WERI-Rb-1 (cell line): ENCODE measurements at regions not wholly inside any gene's neighbourhood (a gene's known extent, or its start where the extent isn't known, plus 50 kb on each side); places are given as distances from the start of the nearest gene placed in this dataset.

Source experiments
- DNase-seq: peaks from one replicate; pipeline ENCODE4 v3.0.0-alpha.2; 2020
- H3K27ac ChIP-seq: fragments of 250-450 bp; sonication (Bioruptor Pico); 2 replicates; pipeline ENCODE4 v1.5.1; 2020; ENCODE audit warnings: mild to moderate bottlenecking, moderate library complexity
- H3K27me3 ChIP-seq: fragments of 250-450 bp; sonication (Bioruptor Pico); 2 replicates; pipeline ENCODE4 v1.5.1; 2021; ENCODE audit warnings: mild to moderate bottlenecking, low read depth, moderate library complexity; ENCODE audit not compliant: insufficient read depth, severe bottlenecking
- H3K36me3 ChIP-seq: fragments of 250-450 bp; sonication (Bioruptor Pico); 2 replicates; pipeline ENCODE4 v1.5.1; 2020; ENCODE audit warnings: mild to moderate bottlenecking, moderate library complexity
- H3K4me3 ChIP-seq: 2 replicates; pipeline ENCODE4 v1.5.1; 2011; ENCODE audit warnings: low read depth, mild to moderate bottlenecking, control low read depth, low read length
- H3K9me3 ChIP-seq: fragments of 250-450 bp; sonication (Bioruptor Pico); 2 replicates; pipeline ENCODE4 v1.5.1; 2021; ENCODE audit warnings: mild to moderate bottlenecking, moderate library complexity; ENCODE audit not compliant: severe bottlenecking
- TF ChIP-seq, protein P1 (sequence below): IDR thresholded peaks from 2 replicates; pipeline ENCODE4 v1.5.1; 2011; ENCODE audit warnings: low read depth, mild to moderate bottlenecking, control low read depth, inconsistent platforms, low read length

DNA sequence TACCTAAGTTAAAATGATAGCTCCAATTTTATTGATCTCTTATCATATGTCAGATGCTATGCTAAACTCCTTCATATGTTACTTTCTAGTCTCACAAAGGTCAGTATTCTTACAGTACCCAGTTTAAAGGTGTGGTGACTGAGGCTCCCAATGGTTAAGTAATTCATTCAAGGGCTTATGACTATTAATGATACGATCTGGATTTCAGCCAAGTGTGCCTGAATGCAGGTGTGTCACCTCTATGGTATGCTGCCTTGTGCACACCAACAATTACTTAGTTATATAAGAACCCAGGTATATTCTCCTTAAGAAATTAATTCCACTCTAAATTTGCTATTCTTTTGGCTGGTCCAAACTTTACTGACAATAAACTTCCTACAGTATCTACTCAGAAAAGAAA is 84.6 kb upstream of the TRPC4 start:
- Histone ChIP-seq H3K9me3 (no peaks in the 10 kb centered on the region), H3K27me3 (no peaks in the 10 kb centered on the region), H3K4me3 (no peak overlapping the region), H3K27ac (no peak overlapping the region), H3K36me3 (no peaks in the 10 kb centered on the region)
- TF ChIP-seq, protein P1, sequence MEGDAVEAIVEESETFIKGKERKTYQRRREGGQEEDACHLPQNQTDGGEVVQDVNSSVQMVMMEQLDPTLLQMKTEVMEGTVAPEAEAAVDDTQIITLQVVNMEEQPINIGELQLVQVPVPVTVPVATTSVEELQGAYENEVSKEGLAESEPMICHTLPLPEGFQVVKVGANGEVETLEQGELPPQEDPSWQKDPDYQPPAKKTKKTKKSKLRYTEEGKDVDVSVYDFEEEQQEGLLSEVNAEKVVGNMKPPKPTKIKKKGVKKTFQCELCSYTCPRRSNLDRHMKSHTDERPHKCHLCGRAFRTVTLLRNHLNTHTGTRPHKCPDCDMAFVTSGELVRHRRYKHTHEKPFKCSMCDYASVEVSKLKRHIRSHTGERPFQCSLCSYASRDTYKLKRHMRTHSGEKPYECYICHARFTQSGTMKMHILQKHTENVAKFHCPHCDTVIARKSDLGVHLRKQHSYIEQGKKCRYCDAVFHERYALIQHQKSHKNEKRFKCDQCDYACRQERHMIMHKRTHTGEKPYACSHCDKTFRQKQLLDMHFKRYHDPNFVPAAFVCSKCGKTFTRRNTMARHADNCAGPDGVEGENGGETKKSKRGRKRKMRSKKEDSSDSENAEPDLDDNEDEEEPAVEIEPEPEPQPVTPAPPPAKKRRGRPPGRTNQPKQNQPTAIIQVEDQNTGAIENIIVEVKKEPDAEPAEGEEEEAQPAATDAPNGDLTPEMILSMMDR = no peak
- DNase-seq = no peak

DNA sequence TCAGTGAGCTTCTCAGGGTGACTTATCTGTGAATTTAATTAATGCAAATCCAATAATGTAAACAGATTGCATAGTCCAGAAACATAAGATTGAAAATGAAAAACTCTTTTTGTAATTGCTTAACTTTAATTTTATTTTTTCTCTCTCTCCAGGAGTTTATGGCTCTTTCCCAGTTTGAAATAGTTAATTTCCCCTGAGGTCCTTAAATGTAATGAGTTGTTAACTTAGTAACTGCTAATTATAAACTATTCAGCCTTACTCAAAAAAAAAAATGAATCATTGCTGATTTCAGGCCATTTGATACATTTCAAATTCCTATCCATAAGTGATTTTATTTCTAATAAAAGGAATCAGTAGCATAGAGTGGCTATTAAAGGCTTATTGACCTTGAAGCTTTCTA is 84.1 kb upstream of the TRPC4 start:
- TF ChIP-seq, protein P1 = no peak
- H3K9me3 ChIP-seq = no peaks in the 10 kb centered on the region
- H3K4me3 ChIP-seq = no peak overlapping the region
- no peaks in the 10 kb centered on the region for H3K36me3 ChIP-seq
- H3K27me3 ChIP-seq = no peaks in the 10 kb centered on the region
- DNase-seq = no peak
- H3K27ac ChIP-seq = no peak overlapping the region

DNA sequence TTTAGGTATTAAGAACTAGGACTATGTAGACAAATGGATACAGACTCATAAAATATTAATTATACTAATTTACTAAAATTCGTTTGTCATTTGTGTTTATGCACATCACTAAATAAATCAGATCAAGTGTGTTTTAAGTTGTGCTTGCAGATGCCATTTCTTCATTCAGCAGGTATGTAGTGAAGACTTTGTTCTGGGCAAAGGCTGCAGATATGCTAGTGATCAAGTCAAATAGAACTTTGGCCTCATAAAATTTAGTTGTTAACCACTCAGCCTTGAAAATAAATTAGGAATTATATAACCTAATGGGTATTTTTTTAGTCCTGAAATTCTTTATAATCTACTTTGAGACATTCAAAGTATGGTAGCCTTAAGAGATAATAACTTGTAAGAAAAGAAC is 80.4 kb upstream of the TRPC4 start:
- no peak overlapping the region for H3K27ac ChIP-seq
- no peaks in the 10 kb centered on the region for H3K36me3 ChIP-seq
- TF ChIP-seq, protein P1 = no peak
- H3K27me3 ChIP-seq = no peaks in the 10 kb centered on the region
- no peak overlapping the region for H3K4me3 ChIP-seq
- DNase-seq = no peak
- H3K9me3 ChIP-seq = no peaks in the 10 kb centered on the region

DNA sequence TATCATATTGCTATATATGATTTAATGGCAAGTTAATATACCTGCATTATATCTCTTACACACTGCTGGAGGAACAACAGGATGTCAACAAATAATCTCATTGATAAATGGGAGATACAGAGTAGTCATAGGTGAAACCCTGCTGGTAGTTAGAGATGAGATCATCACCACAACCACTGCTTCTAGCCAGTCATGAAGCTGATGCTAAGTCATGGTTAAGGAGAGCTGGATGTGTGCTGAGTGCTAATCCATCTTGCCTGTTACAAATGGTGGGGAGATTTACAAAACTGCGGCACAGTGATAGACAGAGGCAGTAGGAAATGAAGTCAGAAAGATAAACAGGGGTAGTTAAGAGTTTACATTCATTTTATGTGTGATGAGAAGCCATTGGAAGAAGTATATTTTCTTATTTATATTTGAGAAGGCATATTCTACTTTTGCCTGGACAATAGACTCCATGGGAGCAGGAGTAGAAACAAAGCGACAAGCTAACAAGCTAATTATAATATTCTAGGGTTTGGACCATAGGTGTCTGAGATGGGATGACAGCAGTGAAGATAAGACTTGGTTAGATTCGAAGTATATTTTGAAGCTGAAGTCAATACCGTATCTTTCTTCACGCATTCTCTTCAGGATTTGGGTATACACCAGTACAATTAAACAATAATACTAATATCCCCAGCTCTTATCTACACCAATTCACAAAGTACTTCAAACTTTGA is 78.0 kb upstream of the TRPC4 start:
- Histone ChIP-seq H3K27me3 (no peaks in the 10 kb centered on the region), H3K4me3 (no peak overlapping the region), H3K27ac (no peak overlapping the region), H3K9me3 (no peaks in the 10 kb centered on the region), H3K36me3 (no peaks in the 10 kb centered on the region)
- TF ChIP-seq, protein P1 = no peak
- DNase-seq = no peak

DNA sequence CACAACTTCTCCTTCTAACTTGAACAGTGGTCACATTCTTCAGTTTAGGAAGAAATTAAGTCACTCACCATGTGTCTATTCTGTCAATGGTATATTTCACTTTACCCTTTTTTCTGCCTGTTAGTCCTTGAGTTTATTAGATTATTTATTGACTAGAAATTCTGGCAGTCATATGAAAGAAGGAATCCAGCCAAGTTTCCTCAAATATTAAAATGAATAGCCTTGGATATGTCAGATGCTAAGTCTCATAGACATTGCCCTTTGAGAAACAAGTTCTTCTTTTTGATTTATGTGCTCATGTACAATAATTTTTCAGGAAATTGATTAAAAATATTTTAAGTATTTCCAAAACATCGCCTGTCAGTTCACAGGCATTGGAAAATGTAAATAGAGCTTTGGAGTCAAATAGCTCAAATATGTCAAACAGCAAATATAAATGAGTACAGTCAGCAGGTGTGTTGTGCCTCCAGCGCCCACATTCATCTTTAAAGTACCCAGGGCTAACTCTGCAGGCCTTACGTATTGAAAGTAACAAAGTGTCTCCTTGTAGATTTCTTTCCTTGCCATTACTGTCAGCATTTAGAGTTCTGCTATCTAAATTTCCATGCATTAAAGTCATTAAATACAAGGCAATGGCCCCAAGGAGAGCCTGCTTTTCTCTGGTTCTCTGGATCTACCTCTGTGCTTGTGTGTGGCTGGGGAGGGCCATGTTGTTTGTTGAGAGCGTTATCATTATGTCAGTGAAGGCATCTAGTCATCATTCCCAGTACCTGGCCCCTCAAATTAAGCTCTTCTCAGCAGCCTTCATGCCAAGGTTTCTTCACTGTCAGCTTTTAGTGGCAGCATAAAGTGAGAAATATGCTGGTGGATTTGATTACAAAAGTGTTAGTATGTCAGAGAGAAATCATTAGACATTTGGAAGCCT is 76.3 kb upstream of the TRPC4 start:
- Histone ChIP-seq H3K27me3 (no peaks in the 10 kb centered on the region), H3K9me3 (no peaks in the 10 kb centered on the region), H3K36me3 (no peaks in the 10 kb centered on the region), H3K27ac (no peak overlapping the region), H3K4me3 (no peak overlapping the region)
- TF ChIP-seq, protein P1 = no peak
- DNase-seq = no peak
